ENCODE measurements at regions not wholly inside any gene's neighbourhood (a gene's known extent, or its start where the extent isn't known, plus 50 kb on each side); places are given as distances from the start of the nearest gene placed in this dataset.

GRCh38 chr7:45501791-45502190 is 72.4 kb upstream of the ADCY1 start:
- no peak for DNase-seq (ENCODE audit: low read depth in 4 of 4, low spot score in 2 of 4)

- DNase-seq (ENCODE audit: low read depth in 4 of 4, low spot score in 2 of 4), result no peak
Measured at GRCh38 chr7:45506059-45506458, 68.1 kb upstream of the ADCY1 start.

- no peak for DNase-seq (ENCODE audit: low read depth in 4 of 4, low spot score in 2 of 4)
Measured at GRCh38 chr7:45509222-45509621, 64.9 kb upstream of the ADCY1 start.

- DNase-seq (ENCODE audit: low read depth in 4 of 4, low spot score in 2 of 4), result no peak
Measured at GRCh38 chr7:45511721-45512597, 62.2 kb upstream of the ADCY1 start.

- DNase-seq (ENCODE audit: low read depth in 4 of 4, low spot score in 2 of 4), result no peak
Measured at GRCh38 chr7:45514944-45515343, 59.2 kb upstream of the ADCY1 start.

GRCh38 chr7:45515346-45515745 is 58.8 kb upstream of the ADCY1 start:
- no peak for DNase-seq (ENCODE audit: low read depth in 4 of 4, low spot score in 2 of 4)

Data from left renal cortex interstitium (tissue), 4 donors.